GM23338 (cell line): ENCODE measurements at regions not wholly inside any gene's neighbourhood (a gene's known extent, or its start where the extent isn't known, plus 50 kb on each side); places are given as distances from the start of the nearest gene placed in this dataset.

ENCODE experiments used
- ATAC-seq: fragments of 200-7000 bp; cut with Tn5 transposase; 3 replicates; pipeline ENCODE4 v1.9.1; 2020
- DNase-seq: peaks from one replicate; pipeline ENCODE4 v3.0.0-alpha.2; 2015; ENCODE audit warnings: low spot score
- H2AFZ ChIP-seq: fragments of 200-600 bp; sonication (generic); 2 replicates; pipeline ENCODE4 v1.8.0; 2016; ENCODE audit warnings: antibody characterized with exemption, mild to moderate bottlenecking, moderate library complexity
- H3F3A ChIP-seq: fragments of 200-600 bp; sonication (generic); replicated peaks from 2 replicates; pipeline ENCODE4 v1.8.0; 2017; ENCODE audit warnings: antibody characterized with exemption, mixed run types, low read depth
- H3K27ac ChIP-seq: fragments of 200-600 bp; sonication (generic); 2 replicates; pipeline ENCODE4 v1.6.1; 2016; ENCODE audit warnings: low read depth
- H3K27me3 ChIP-seq: fragments of 200-600 bp; sonication (generic); 2 replicates; pipeline ENCODE4 v1.8.0; 2016; ENCODE audit warnings: mild to moderate bottlenecking, mixed run types, moderate library complexity; ENCODE audit not compliant: insufficient read depth
- H3K36me3 ChIP-seq: fragments of 200-600 bp; sonication (generic); 2 replicates; pipeline ENCODE4 v1.8.0; 2016; ENCODE audit warnings: mild to moderate bottlenecking; ENCODE audit not compliant: insufficient read depth
- H3K4me1 ChIP-seq: fragments of 200-600 bp; sonication (generic); 2 replicates; pipeline ENCODE4 v1.8.0; 2016; ENCODE audit warnings: mild to moderate bottlenecking, moderate library complexity; ENCODE audit not compliant: insufficient read depth
- H3K4me2 ChIP-seq: fragments of 200-600 bp; sonication (generic); 2 replicates; pipeline ENCODE4 v1.7.1; 2017; ENCODE audit warnings: mixed run types
- H3K4me3 ChIP-seq: fragments of 200-600 bp; sonication (generic); 2 replicates; pipeline ENCODE4 v1.6.1; 2016; ENCODE audit warnings: mixed run types
- H3K79me2 ChIP-seq: fragments of 200-600 bp; sonication (generic); replicated peaks from 2 replicates; pipeline ENCODE4 v1.8.0; 2017; ENCODE audit warnings: mild to moderate bottlenecking; ENCODE audit not compliant: insufficient read depth
- H3K9me2 ChIP-seq: fragments of 200-600 bp; sonication (generic); 2 replicates; pipeline ENCODE4 v1.8.0; 2017; ENCODE audit not compliant: insufficient read depth
- H4K20me1 ChIP-seq: fragments of 200-600 bp; sonication (generic); replicated peaks from 2 replicates; pipeline ENCODE4 v1.8.0; 2017; ENCODE audit warnings: mild to moderate bottlenecking; ENCODE audit not compliant: insufficient read depth
- H3K27ac Mint-ChIP-seq: 2 replicates; pipeline ENCODE4 v1.8.0; 2020; ENCODE audit warnings: inconsistent platforms, mild to moderate bottlenecking, moderate library complexity, mixed read lengths
- H3K27me3 Mint-ChIP-seq: 3 replicates; pipeline ENCODE4 v1.8.0; 2022; ENCODE audit warnings: low read depth, mild to moderate bottlenecking, moderate library complexity, mixed read lengths, inconsistent platforms; ENCODE audit not compliant: insufficient read depth, poor library complexity
- H3K36me3 Mint-ChIP-seq: 3 replicates; pipeline ENCODE4 v1.8.0; 2021; ENCODE audit warnings: low read depth, mild to moderate bottlenecking, inconsistent platforms, moderate library complexity, mixed read lengths
- H3K4me1 Mint-ChIP-seq: 3 replicates; pipeline ENCODE4 v1.8.0; 2020; ENCODE audit warnings: mild to moderate bottlenecking, inconsistent platforms, mixed read lengths
- H3K4me3 Mint-ChIP-seq: 3 replicates; pipeline ENCODE4 v1.8.0; 2021; ENCODE audit warnings: moderate library complexity, mild to moderate bottlenecking, inconsistent platforms, mixed read lengths
- H3K9me3 Mint-ChIP-seq: 3 replicates; pipeline ENCODE4 v1.8.0; 2020; ENCODE audit warnings: moderate library complexity, mild to moderate bottlenecking, inconsistent platforms, mixed read lengths
- CREB1 ChIP-seq: fragments of 250-450 bp; sonication (Bioruptor Pico); IDR thresholded peaks from 2 replicates; pipeline ENCODE4 v1.5.0; 2020; ENCODE audit warnings: low read depth, mild to moderate bottlenecking, moderate library complexity
- EZH2 ChIP-seq: fragments of 200-600 bp; sonication (generic); IDR thresholded peaks from one replicate; pipeline ENCODE4 v1.8.0; 2017; ENCODE audit warnings: antibody characterized with exemption, mild to moderate bottlenecking, low read depth; ENCODE audit not compliant: unreplicated experiment
- EZH2phosphoT487 ChIP-seq: fragments of 200-600 bp; sonication (generic); IDR thresholded peaks from one replicate; pipeline ENCODE4 v1.8.1; 2018; ENCODE audit warnings: antibody characterized with exemption; ENCODE audit not compliant: unreplicated experiment
- JUNB ChIP-seq: IDR thresholded peaks from one replicate; pipeline ENCODE4 v1.6.1; 2016; ENCODE audit warnings: antibody characterized with exemption; ENCODE audit not compliant: unreplicated experiment
- NANOG ChIP-seq: IDR thresholded peaks from 2 replicates; pipeline ENCODE4 v1.6.1; 2016; ENCODE audit warnings: antibody characterized with exemption, borderline replicate concordance
- POLR2AphosphoS5 ChIP-seq: IDR thresholded peaks from 2 replicates; pipeline ENCODE4 v1.6.1; 2016; ENCODE audit warnings: antibody characterized with exemption, low read depth
- STAT1 ChIP-seq: IDR thresholded peaks from one replicate; pipeline ENCODE4 v1.6.1; 2016; ENCODE audit warnings: antibody characterized with exemption; ENCODE audit not compliant: unreplicated experiment
- ZNF114 ChIP-seq: fragments of 250-450 bp; sonication (Bioruptor Pico); IDR thresholded peaks from 2 replicates; pipeline ENCODE4 v1.5.0; 2020; ENCODE audit warnings: mild to moderate bottlenecking, moderate library complexity
- ZNF331 ChIP-seq: fragments of 250-450 bp; sonication (Bioruptor Pico); IDR thresholded peaks from 2 replicates; pipeline ENCODE4 v1.5.0; 2020; ENCODE audit warnings: low read depth, mild to moderate bottlenecking, moderate library complexity
- TF ChIP-seq, protein P1 (sequence below): IDR thresholded peaks from one replicate; pipeline ENCODE4 v1.6.1; 2018; ENCODE audit warnings: antibody characterized with exemption; ENCODE audit not compliant: unreplicated experiment
- TF ChIP-seq, protein P2 (sequence below), 2 experiments: fragments of 200-600 bp in 1 of 2; sonication (generic) in 1 of 2; conservative IDR thresholded peaks; 2 replicates each; pipeline versions ENCODE4 v1.5.1 to v1.6.1; 2016 to 2017; ENCODE audit warnings: antibody characterized with exemption in 2 of 2, low read depth in 2 of 2, mild to moderate bottlenecking in 2 of 2, moderate library complexity in 1 of 2
- TF ChIP-seq, protein P3 (sequence below): IDR thresholded peaks from 2 replicates; pipeline ENCODE4 v1.6.1; 2016; ENCODE audit warnings: antibody characterized with exemption
- TF ChIP-seq, protein P4 (sequence below): fragments of 250-450 bp; sonication (Bioruptor Pico); IDR thresholded peaks from 2 replicates; pipeline ENCODE4 v1.5.0; 2020; ENCODE audit warnings: mild to moderate bottlenecking, moderate library complexity

DNA sequence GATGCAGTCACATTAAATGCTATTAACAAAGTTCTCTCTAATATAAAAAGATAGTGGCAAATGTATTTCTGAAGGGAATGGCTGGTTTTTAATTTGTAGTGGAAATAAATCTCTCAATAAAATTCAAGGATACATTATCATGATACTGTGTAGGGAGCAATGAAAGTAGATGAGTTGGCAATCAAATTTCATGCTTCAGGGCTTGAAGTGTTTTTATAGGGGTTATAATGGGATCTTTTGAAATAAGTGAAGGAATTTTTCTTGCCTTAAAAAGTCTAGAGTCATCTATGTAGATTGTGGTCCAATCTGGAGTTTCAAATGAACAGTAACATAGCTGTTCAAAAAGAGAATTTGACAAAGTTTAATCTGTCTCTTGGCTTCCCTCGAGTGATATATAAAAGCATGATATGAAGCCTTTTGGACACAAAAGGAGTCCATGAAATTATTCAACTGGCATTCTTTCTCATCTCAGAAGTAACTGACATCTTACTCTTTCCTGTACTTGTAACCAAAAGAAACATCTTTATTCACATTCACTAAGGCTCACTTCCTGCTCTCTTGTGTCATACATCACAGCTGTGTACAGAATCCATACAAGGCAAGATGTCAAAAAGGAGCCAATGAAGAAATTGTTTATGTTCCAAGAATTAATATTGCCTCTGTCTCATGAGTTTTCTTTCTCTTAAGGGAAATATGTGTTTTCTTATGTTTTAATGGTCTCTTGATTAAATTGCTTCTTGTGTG lies 591.0 kb upstream of the GJE1 start:
- Histone ChIP-seq H2AFZ (no peak overlapping the region), H3K36me3 (no peaks in the 10 kb centered on the region), H3K9me2 (no peaks in the 10 kb centered on the region; the same call in 1 of the 2 replicates), H3K27ac (no peak overlapping the region), H3K27me3 (no peaks in the 10 kb centered on the region), H3K79me2 (no peaks in the 10 kb centered on the region), H4K20me1 (no peaks in the 10 kb centered on the region), H3K4me2 (no peak overlapping the region), H3K4me3 (no peak overlapping the region), H3K4me1 (no peaks in the 10 kb centered on the region), H3F3A (no peaks in the 10 kb centered on the region)
- Mint-ChIP-seq H3K4me1 (peaks cover 19% of the 10 kb centered on the region), H3K4me3 (no peak overlapping the region), H3K36me3 (peaks cover 34% of the 10 kb centered on the region), H3K9me3 (peaks cover 5% of the 10 kb centered on the region), H3K27me3 (no peaks in the 10 kb centered on the region), H3K27ac (no peak overlapping the region; the same call in 1 of the 2 replicates)
- TF ChIP-seq ZNF114 (CRISPR knock-in tag) (no peak), POLR2AphosphoS5 (no peak), EZH2phosphoT487 (no peak), STAT1 (no peak), JUNB (no peak), EZH2 (no peak), ZNF331 (no peak), CREB1 (no peak), NANOG (no peak)
- TF ChIP-seq, protein P1, sequence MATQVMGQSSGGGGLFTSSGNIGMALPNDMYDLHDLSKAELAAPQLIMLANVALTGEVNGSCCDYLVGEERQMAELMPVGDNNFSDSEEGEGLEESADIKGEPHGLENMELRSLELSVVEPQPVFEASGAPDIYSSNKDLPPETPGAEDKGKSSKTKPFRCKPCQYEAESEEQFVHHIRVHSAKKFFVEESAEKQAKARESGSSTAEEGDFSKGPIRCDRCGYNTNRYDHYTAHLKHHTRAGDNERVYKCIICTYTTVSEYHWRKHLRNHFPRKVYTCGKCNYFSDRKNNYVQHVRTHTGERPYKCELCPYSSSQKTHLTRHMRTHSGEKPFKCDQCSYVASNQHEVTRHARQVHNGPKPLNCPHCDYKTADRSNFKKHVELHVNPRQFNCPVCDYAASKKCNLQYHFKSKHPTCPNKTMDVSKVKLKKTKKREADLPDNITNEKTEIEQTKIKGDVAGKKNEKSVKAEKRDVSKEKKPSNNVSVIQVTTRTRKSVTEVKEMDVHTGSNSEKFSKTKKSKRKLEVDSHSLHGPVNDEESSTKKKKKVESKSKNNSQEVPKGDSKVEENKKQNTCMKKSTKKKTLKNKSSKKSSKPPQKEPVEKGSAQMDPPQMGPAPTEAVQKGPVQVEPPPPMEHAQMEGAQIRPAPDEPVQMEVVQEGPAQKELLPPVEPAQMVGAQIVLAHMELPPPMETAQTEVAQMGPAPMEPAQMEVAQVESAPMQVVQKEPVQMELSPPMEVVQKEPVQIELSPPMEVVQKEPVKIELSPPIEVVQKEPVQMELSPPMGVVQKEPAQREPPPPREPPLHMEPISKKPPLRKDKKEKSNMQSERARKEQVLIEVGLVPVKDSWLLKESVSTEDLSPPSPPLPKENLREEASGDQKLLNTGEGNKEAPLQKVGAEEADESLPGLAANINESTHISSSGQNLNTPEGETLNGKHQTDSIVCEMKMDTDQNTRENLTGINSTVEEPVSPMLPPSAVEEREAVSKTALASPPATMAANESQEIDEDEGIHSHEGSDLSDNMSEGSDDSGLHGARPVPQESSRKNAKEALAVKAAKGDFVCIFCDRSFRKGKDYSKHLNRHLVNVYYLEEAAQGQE, result no peak
- TF ChIP-seq, protein P2, sequence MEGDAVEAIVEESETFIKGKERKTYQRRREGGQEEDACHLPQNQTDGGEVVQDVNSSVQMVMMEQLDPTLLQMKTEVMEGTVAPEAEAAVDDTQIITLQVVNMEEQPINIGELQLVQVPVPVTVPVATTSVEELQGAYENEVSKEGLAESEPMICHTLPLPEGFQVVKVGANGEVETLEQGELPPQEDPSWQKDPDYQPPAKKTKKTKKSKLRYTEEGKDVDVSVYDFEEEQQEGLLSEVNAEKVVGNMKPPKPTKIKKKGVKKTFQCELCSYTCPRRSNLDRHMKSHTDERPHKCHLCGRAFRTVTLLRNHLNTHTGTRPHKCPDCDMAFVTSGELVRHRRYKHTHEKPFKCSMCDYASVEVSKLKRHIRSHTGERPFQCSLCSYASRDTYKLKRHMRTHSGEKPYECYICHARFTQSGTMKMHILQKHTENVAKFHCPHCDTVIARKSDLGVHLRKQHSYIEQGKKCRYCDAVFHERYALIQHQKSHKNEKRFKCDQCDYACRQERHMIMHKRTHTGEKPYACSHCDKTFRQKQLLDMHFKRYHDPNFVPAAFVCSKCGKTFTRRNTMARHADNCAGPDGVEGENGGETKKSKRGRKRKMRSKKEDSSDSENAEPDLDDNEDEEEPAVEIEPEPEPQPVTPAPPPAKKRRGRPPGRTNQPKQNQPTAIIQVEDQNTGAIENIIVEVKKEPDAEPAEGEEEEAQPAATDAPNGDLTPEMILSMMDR (conservative IDR thresholded peaks at IDR 0.05; ENCODE audit: low read depth in 2 of 2), result no peak
- TF ChIP-seq, protein P3, sequence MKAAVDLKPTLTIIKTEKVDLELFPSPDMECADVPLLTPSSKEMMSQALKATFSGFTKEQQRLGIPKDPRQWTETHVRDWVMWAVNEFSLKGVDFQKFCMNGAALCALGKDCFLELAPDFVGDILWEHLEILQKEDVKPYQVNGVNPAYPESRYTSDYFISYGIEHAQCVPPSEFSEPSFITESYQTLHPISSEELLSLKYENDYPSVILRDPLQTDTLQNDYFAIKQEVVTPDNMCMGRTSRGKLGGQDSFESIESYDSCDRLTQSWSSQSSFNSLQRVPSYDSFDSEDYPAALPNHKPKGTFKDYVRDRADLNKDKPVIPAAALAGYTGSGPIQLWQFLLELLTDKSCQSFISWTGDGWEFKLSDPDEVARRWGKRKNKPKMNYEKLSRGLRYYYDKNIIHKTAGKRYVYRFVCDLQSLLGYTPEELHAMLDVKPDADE, result no peak
- TF ChIP-seq, protein P4, sequence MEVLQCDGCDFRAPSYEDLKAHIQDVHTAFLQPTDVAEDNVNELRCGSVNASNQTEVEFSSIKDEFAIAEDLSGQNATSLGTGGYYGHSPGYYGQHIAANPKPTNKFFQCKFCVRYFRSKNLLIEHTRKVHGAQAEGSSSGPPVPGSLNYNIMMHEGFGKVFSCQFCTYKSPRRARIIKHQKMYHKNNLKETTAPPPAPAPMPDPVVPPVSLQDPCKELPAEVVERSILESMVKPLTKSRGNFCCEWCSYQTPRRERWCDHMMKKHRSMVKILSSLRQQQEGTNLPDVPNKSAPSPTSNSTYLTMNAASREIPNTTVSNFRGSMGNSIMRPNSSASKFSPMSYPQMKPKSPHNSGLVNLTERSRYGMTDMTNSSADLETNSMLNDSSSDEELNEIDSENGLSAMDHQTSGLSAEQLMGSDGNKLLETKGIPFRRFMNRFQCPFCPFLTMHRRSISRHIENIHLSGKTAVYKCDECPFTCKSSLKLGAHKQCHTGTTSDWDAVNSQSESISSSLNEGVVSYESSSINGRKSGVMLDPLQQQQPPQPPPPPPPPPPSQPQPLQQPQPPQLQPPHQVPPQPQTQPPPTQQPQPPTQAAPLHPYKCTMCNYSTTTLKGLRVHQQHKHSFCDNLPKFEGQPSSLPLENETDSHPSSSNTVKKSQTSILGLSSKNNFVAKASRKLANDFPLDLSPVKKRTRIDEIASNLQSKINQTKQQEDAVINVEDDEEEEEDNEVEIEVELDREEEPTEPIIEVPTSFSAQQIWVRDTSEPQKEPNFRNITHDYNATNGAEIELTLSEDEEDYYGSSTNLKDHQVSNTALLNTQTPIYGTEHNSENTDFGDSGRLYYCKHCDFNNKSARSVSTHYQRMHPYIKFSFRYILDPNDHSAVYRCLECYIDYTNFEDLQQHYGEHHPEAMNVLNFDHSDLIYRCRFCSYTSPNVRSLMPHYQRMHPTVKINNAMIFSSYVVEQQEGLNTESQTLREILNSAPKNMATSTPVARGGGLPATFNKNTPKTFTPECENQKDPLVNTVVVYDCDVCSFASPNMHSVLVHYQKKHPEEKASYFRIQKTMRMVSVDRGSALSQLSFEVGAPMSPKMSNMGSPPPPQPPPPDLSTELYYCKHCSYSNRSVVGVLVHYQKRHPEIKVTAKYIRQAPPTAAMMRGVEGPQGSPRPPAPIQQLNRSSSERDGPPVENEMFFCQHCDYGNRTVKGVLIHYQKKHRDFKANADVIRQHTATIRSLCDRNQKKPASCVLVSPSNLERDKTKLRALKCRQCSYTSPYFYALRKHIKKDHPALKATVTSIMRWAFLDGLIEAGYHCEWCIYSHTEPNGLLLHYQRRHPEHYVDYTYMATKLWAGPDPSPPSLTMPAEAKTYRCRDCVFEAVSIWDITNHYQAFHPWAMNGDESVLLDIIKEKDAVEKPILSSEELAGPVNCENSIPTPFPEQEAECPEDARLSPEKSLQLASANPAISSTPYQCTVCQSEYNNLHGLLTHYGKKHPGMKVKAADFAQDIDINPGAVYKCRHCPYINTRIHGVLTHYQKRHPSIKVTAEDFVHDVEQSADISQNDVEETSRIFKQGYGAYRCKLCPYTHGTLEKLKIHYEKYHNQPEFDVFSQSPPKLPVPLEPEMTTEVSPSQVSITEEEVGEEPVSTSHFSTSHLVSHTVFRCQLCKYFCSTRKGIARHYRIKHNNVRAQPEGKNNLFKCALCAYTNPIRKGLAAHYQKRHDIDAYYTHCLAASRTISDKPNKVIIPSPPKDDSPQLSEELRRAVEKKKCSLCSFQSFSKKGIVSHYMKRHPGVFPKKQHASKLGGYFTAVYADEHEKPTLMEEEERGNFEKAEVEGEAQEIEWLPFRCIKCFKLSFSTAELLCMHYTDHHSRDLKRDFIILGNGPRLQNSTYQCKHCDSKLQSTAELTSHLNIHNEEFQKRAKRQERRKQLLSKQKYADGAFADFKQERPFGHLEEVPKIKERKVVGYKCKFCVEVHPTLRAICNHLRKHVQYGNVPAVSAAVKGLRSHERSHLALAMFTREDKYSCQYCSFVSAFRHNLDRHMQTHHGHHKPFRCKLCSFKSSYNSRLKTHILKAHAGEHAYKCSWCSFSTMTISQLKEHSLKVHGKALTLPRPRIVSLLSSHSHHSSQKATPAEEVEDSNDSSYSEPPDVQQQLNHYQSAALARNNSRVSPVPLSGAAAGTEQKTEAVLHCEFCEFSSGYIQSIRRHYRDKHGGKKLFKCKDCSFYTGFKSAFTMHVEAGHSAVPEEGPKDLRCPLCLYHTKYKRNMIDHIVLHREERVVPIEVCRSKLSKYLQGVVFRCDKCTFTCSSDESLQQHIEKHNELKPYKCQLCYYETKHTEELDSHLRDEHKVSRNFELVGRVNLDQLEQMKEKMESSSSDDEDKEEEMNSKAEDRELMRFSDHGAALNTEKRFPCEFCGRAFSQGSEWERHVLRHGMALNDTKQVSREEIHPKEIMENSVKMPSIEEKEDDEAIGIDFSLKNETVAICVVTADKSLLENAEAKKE (CRISPR knock-in tag), result no peak
- DNase-seq (no peak), ATAC-seq (no peak)
